Peyer's patch (tissue), 4 donors: ENCODE measurements at regions not wholly inside any gene's neighbourhood (a gene's known extent, or its start where the extent isn't known, plus 50 kb on each side); places are given as distances from the start of the nearest gene placed in this dataset.

ENCODE experiments used
- POLR2A ChIP-seq, 2 donors: fragments of 450-650 bp; IDR thresholded peaks; one replicate each; pipeline ENCODE4 v1.5.1; 2017; ENCODE audit warnings: antibody characterized with exemption in 2 of 2, mild to moderate bottlenecking in 2 of 2, moderate library complexity in 2 of 2
- TF ChIP-seq, protein P1 (sequence below), 6 experiments: fragments of 450-650 bp in 4 of 6; fragments of 200-600 bp in 2 of 6; sonication (generic) in 1 of 6; IDR thresholded peaks; one replicate each; pipeline ENCODE4 v1.5.1; 2017 to 2019; ENCODE audit warnings: antibody characterized with exemption in 6 of 6, mild to moderate bottlenecking in 3 of 6, moderate library complexity in 1 of 6

- TF ChIP-seq POLR2A (IDR thresholded peaks at IDR 0.05) = no peak
- TF ChIP-seq, protein P1, sequence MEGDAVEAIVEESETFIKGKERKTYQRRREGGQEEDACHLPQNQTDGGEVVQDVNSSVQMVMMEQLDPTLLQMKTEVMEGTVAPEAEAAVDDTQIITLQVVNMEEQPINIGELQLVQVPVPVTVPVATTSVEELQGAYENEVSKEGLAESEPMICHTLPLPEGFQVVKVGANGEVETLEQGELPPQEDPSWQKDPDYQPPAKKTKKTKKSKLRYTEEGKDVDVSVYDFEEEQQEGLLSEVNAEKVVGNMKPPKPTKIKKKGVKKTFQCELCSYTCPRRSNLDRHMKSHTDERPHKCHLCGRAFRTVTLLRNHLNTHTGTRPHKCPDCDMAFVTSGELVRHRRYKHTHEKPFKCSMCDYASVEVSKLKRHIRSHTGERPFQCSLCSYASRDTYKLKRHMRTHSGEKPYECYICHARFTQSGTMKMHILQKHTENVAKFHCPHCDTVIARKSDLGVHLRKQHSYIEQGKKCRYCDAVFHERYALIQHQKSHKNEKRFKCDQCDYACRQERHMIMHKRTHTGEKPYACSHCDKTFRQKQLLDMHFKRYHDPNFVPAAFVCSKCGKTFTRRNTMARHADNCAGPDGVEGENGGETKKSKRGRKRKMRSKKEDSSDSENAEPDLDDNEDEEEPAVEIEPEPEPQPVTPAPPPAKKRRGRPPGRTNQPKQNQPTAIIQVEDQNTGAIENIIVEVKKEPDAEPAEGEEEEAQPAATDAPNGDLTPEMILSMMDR (IDR thresholded peaks at IDR 0.05) = no peak
Measured at GRCh38 chr3:151979906-151980305, 106.5 kb downstream of the SUCNR1 start.
